Activated T-cell treated with anti-CD3 and anti-CD28 coated beads, Interleukin-2, amount 50 U/mL, for 72 hours (primary cell): ENCODE measurements at regions not wholly inside any gene's neighbourhood (a gene's known extent, or its start where the extent isn't known, plus 50 kb on each side); places are given as distances from the start of the nearest gene placed in this dataset.

ENCODE experiments used
- ATAC-seq, 2 donors: fragments of 150-1000 bp; cut with Tn5 transposase; replicated peaks in 1 of 2; 2 replicates each; pipeline ENCODE4 v1.10.0; 2021; ENCODE audit warnings: moderate library complexity in 2 of 2, mild to moderate bottlenecking in 1 of 2
- DNase-seq, 2 donors: peaks; one replicate each; pipeline ENCODE4 v3.0.0; 2021 to 2022; ENCODE audit warnings: mixed read lengths in 1 of 2
- H3K27ac Mint-ChIP-seq: one replicate; pipeline ENCODE4 v1.8.0; 2022; ENCODE audit warnings: mild to moderate bottlenecking, moderate library complexity, mixed read lengths
- H3K27me3 Mint-ChIP-seq: one replicate; pipeline ENCODE4 v1.8.0; 2022; ENCODE audit warnings: low read depth, mixed read lengths
- H3K36me3 Mint-ChIP-seq, 2 donors: one replicate each; pipeline ENCODE4 v1.8.0; 2022; ENCODE audit warnings: mixed read lengths in 2 of 2, mild to moderate bottlenecking in 1 of 2; ENCODE audit not compliant: insufficient read depth in 2 of 2
- H3K4me1 Mint-ChIP-seq: one replicate; pipeline ENCODE4 v1.8.0; 2022; ENCODE audit warnings: low read depth, mixed read lengths
- H3K4me3 Mint-ChIP-seq, 2 donors: one replicate each; pipeline ENCODE4 v1.8.0; 2022; ENCODE audit warnings: mild to moderate bottlenecking in 2 of 2, mixed read lengths in 2 of 2, moderate library complexity in 2 of 2
- H3K9me3 Mint-ChIP-seq, 2 donors: one replicate each; pipeline ENCODE4 v1.8.0; 2022; ENCODE audit warnings: mixed read lengths in 2 of 2

GRCh38 chr6:2403546-2403945, 158.1 kb upstream of the GMDS start:
- DNase-seq = no peak
- no peaks in the 10 kb centered on the region for H3K36me3 Mint-ChIP-seq
- H3K9me3 Mint-ChIP-seq = no peaks in the 10 kb centered on the region
- H3K4me3 Mint-ChIP-seq = no peak overlapping the region
- H3K4me1 Mint-ChIP-seq = no peaks in the 10 kb centered on the region
- no peak overlapping the region for H3K27ac Mint-ChIP-seq
- H3K27me3 Mint-ChIP-seq = no peaks in the 10 kb centered on the region
- no peak for ATAC-seq

- Mint-ChIP-seq H3K4me3 (no peak overlapping the region), H3K4me1 (no peaks in the 10 kb centered on the region), H3K27me3 (no peaks in the 10 kb centered on the region), H3K36me3 (no peaks in the 10 kb centered on the region), H3K27ac (no peak overlapping the region), H3K9me3 (no peaks in the 10 kb centered on the region)
- no peak for ATAC-seq
- no peak for DNase-seq
Measured at GRCh38 chr6:2396846-2397630, 151.6 kb upstream of the GMDS start.

DNA sequence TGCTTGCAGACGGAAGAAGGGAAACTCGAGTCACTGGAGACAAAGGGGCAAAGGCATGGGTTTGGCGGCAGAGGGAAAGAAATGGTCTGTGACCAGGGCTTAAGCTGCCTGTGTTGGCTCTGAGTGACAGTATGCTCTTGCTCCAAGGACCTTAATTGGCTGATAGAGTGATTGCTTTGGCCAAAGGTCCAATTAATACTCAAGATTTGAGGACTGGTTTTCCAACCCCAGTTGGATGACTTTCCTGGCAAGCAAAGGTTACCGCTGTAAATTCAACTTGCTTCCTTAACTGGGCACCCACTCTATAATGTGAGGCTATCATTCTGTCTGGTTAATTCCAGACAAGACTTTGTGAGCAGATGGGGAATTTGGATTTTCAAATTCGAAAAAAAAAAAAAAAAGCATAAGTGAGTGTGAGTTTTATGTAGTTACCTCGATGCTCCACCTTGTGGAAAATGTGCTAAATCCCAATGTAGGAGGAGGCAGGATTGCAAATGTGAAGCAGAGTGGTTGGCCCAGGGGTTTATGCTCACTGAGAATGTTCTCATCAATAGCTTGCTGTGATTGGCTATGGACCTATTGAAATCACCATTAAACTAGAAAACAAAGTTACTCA, 150.7 kb upstream of the GMDS start:
- DNase-seq = no peak
- H3K27ac Mint-ChIP-seq = no peak overlapping the region
- ATAC-seq = no peak
- H3K36me3 Mint-ChIP-seq = no peaks in the 10 kb centered on the region
- no peaks in the 10 kb centered on the region for H3K9me3 Mint-ChIP-seq
- H3K27me3 Mint-ChIP-seq = no peaks in the 10 kb centered on the region
- no peaks in the 10 kb centered on the region for H3K4me1 Mint-ChIP-seq
- no peak overlapping the region for H3K4me3 Mint-ChIP-seq

DNA sequence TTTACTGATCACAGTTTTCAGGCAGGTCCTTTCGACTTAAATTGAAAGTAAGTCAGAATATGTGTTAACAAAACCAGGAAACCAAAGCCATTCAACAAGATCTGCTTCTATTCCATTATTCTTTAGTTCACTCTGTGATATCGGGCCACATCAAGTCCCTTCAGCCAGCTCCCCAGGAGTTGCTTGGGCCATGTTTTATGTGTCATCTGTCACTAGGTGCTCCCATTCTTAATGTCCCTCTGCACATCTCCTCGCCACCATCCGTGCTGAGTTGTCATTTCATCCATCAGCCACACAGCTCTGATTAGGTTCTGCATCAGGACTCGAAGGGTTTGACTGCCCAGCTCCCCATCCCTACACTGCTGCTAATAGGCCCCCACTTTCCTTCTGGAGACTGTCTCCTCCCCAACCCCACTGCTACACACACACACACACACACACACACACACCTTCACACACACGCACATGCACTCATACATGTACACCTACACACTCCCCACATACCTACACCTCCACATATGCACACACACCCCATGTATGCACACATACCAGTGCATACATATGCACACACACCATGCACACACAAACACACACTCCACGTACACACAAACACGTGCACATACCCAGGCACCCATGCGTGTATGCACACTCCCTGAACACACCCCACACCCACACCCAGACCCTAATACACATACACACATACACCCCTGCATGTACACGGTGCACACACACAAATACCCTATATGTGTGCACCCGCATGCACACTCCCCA, 143.3 kb upstream of the GMDS start:
- Mint-ChIP-seq H3K27me3 (no peaks in the 10 kb centered on the region), H3K4me1 (peaks cover 10% of the 10 kb centered on the region)

GRCh38 chr6:2387445-2387844, 142.0 kb upstream of the GMDS start:
- H3K4me1 Mint-ChIP-seq = peaks cover 10% of the 10 kb centered on the region
- peaks cover 4 to 5% of the 10 kb centered on the region in 2 donors for H3K9me3 Mint-ChIP-seq
- no peaks in the 10 kb centered on the region for H3K27me3 Mint-ChIP-seq
- ATAC-seq (peak; percentile 84 to 87), DNase-seq (peak; percentile 28 to 33)
- H3K36me3 Mint-ChIP-seq = peaks cover 5 to 6% of the 10 kb centered on the region in 2 donors
- H3K4me3 Mint-ChIP-seq = no peak overlapping the region
- no peak overlapping the region for H3K27ac Mint-ChIP-seq

More for the DNA sequence above, 143.3 kb upstream of the GMDS start:
- Mint-ChIP-seq H3K4me3 (no peak overlapping the region), H3K27ac (no peak overlapping the region), H3K9me3 (peaks cover 4 to 5% of the 10 kb centered on the region in 2 donors), H3K36me3 (peaks cover 5 to 6% of the 10 kb centered on the region in 2 donors)
- DNase-seq (no peak), ATAC-seq (no peak)

DNA sequence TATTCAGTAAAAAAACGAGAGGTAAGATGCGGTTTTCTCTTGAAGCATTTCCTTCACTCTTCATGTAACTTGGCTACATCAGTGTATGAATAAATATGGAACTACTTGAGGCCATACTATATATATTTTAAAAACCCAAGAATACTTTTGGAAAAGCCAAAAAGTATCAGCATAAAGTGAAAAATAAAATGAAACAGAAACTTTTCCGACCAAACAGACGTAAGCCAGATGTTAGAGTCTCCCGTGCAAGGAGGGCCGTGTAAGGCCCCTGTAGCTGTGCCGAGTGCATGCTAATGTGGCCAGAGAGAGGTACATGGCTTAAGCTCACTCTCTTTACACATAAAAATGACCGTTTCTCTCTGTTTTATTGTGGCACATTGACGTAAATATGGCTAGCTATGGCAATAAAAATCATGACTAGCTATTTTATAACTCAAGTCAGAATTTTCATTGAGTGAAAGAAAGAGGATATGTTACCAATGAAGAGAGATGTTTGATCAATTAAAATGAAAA, 140.1 kb upstream of the GMDS start:
- Mint-ChIP-seq H3K9me3 (peaks cover 4 to 5% of the 10 kb centered on the region in 2 donors), H3K27ac (no peak overlapping the region), H3K36me3 (peaks cover 5 to 6% of the 10 kb centered on the region in 2 donors), H3K27me3 (no peaks in the 10 kb centered on the region), H3K4me3 (no peak overlapping the region), H3K4me1 (peaks cover 10% of the 10 kb centered on the region)
- ATAC-seq (no peak), DNase-seq (no peak)

GRCh38 chr6:2384528-2384927, 139.1 kb upstream of the GMDS start:
- no peak for ATAC-seq
- H3K27ac Mint-ChIP-seq = no peak overlapping the region
- no peaks in the 10 kb centered on the region for H3K27me3 Mint-ChIP-seq
- H3K36me3 Mint-ChIP-seq = peaks cover 5 to 6% of the 10 kb centered on the region in 2 donors
- no peak for DNase-seq
- peaks cover 4 to 5% of the 10 kb centered on the region in 2 donors for H3K9me3 Mint-ChIP-seq
- no peak overlapping the region for H3K4me3 Mint-ChIP-seq
- H3K4me1 Mint-ChIP-seq = peaks cover 10% of the 10 kb centered on the region

GRCh38 chr6:2381872-2382661, 136.7 kb upstream of the GMDS start:
- Mint-ChIP-seq H3K4me3 (no peak overlapping the region), H3K9me3 (peaks cover 2 to 3% of the 10 kb centered on the region in 2 donors), H3K27ac (no peak overlapping the region), H3K27me3 (no peaks in the 10 kb centered on the region), H3K4me1 (peaks cover 18% of the 10 kb centered on the region), H3K36me3 (peaks cover 2% of the 10 kb centered on the region in 2 donors)
- DNase-seq (no peak), ATAC-seq (no peak)

GRCh38 chr6:2378891-2379652, 133.7 kb upstream of the GMDS start:
- Mint-ChIP-seq H3K27me3 (no peaks in the 10 kb centered on the region), H3K9me3 (peaks cover 3 to 4% of the 10 kb centered on the region in 2 donors), H3K36me3 (peaks cover 0 to 2% of the 10 kb centered on the region in 2 donors), H3K4me1 (peaks cover 15% of the 10 kb centered on the region), H3K4me3 (no peak overlapping the region), H3K27ac (peak overlapping the region; percentile 3)
- ATAC-seq (peak; percentile 98 to 99), DNase-seq (peak; percentile 16 to 33)

DNA sequence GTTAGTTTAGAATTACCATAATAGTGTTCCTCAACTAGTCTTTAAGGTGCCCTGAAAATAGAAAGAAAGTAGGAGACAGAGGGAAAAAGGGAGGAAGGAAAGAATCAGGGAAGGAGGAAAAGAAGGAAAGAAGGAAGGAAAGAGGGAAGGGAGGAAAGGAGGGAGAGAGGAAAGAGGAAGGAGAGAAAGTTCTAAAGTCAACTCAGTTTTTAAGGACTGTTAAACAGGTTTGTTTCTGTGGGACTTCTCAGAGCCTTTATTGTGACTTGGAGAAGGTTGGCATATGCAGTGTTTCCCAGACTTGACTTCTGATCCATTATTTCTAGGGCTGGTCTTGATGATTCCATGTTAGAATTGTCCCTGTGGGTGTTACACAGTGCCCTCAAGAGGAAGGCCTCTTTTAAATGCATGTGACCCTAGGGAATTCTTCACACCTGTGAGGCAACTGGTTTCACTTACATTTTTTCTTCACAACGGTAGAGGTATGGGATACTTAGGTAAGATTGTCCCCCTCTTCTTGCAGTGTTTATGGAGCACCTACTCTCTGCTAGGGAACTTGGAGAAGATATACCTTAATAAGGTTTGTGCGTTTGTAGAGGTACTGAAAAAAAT, 132.7 kb upstream of the GMDS start:
- peaks cover 15% of the 10 kb centered on the region for H3K4me1 Mint-ChIP-seq
- H3K36me3 Mint-ChIP-seq = peaks cover 0 to 2% of the 10 kb centered on the region in 2 donors
- DNase-seq (no peak), ATAC-seq (no peak)
- H3K27ac Mint-ChIP-seq = no peak overlapping the region
- H3K9me3 Mint-ChIP-seq = peaks cover 3 to 4% of the 10 kb centered on the region in 2 donors
- H3K27me3 Mint-ChIP-seq = no peaks in the 10 kb centered on the region
- H3K4me3 Mint-ChIP-seq = no peak overlapping the region

GRCh38 chr6:2376429-2377355, 131.3 kb upstream of the GMDS start:
- no peak overlapping the region for H3K4me3 Mint-ChIP-seq
- ATAC-seq (no peak), DNase-seq (no peak)
- H3K4me1 Mint-ChIP-seq = peaks cover 15% of the 10 kb centered on the region
- H3K27me3 Mint-ChIP-seq = no peaks in the 10 kb centered on the region
- H3K27ac Mint-ChIP-seq = no peak overlapping the region
- H3K9me3 Mint-ChIP-seq = peaks cover 3 to 4% of the 10 kb centered on the region in 2 donors
- peaks cover 0 to 2% of the 10 kb centered on the region in 2 donors for H3K36me3 Mint-ChIP-seq
